SK-N-SH treated with all-trans-retinoic acid at 6 μM for 48 hours (cell line): ENCODE measurements at regions not wholly inside any gene's neighbourhood (a gene's known extent, or its start where the extent isn't known, plus 50 kb on each side); places are given as distances from the start of the nearest gene placed in this dataset.

Experiments used
- ARNTL ChIP-seq: fragments of 450-650 bp; formaldehyde crosslinking; IDR thresholded peaks from 2 replicates; pipeline ENCODE4 v1.5.0; 2020; ENCODE audit warnings: low read depth, mild to moderate bottlenecking, moderate library complexity, borderline replicate concordance
- CSDC2 ChIP-seq: fragments of 250-450 bp; sonication (Bioruptor Pico); IDR thresholded peaks from 2 replicates; pipeline ENCODE4 v1.5.0; 2020; ENCODE audit warnings: mild to moderate bottlenecking, moderate library complexity
- GLIS3 ChIP-seq: fragments of 250-450 bp; sonication (Bioruptor Pico); IDR thresholded peaks from 2 replicates; pipeline ENCODE4 v1.5.0; 2020; ENCODE audit warnings: mild to moderate bottlenecking, moderate library complexity
- OSR1 ChIP-seq: fragments of 250-450 bp; sonication (Bioruptor Pico); IDR thresholded peaks from 2 replicates; pipeline ENCODE4 v1.8.0; 2022; ENCODE audit warnings: moderate library complexity, mild to moderate bottlenecking, inconsistent platforms
- RARB ChIP-seq: fragments of 250-450 bp; sonication (Bioruptor Pico); IDR thresholded peaks from 2 replicates; pipeline ENCODE4 v1.8.0; 2021; ENCODE audit warnings: mild to moderate bottlenecking, moderate library complexity
- SNAI2 ChIP-seq: fragments of 250-450 bp; sonication (Bioruptor Pico); IDR thresholded peaks from 2 replicates; pipeline ENCODE4 v1.5.0; 2020; ENCODE audit warnings: mild to moderate bottlenecking, moderate library complexity
- TCF4 ChIP-seq: fragments of 250-450 bp; sonication (Bioruptor Pico); IDR thresholded peaks from 2 replicates; pipeline ENCODE4 v1.8.0; 2021; ENCODE audit warnings: mild to moderate bottlenecking, moderate library complexity, borderline replicate concordance
- TOX ChIP-seq: fragments of 250-450 bp; sonication (Bioruptor Pico); IDR thresholded peaks from 2 replicates; pipeline ENCODE4 v1.8.0; 2021; ENCODE audit warnings: mild to moderate bottlenecking, moderate library complexity, borderline replicate concordance
- ZC3H10 ChIP-seq: fragments of 250-450 bp; sonication (Bioruptor Pico); IDR thresholded peaks from 2 replicates; pipeline ENCODE4 v1.5.1; 2021; ENCODE audit warnings: mild to moderate bottlenecking, moderate library complexity
- ZFP30 ChIP-seq: fragments of 450-650 bp; formaldehyde crosslinking; IDR thresholded peaks from 2 replicates; pipeline ENCODE4 v1.5.0; 2022; ENCODE audit warnings: mild to moderate bottlenecking, moderate library complexity
- TF ChIP-seq, protein P1 (sequence below): fragments of 250-450 bp; sonication (Bioruptor Pico); IDR thresholded peaks from 2 replicates; pipeline ENCODE4 v1.5.1; 2020; ENCODE audit warnings: low read depth, mild to moderate bottlenecking, moderate library complexity
- TF ChIP-seq, protein P2 (sequence below): fragments of 250-450 bp; sonication (Bioruptor Pico); IDR thresholded peaks from 2 replicates; pipeline ENCODE4 v1.8.0; 2020; ENCODE audit warnings: mild to moderate bottlenecking, moderate library complexity, borderline replicate concordance
- TF ChIP-seq, protein P3 (sequence below): fragments of 250-450 bp; sonication (Bioruptor Pico); IDR thresholded peaks from 2 replicates; pipeline ENCODE4 v1.5.0; 2020; ENCODE audit warnings: mild to moderate bottlenecking, moderate library complexity

DNA sequence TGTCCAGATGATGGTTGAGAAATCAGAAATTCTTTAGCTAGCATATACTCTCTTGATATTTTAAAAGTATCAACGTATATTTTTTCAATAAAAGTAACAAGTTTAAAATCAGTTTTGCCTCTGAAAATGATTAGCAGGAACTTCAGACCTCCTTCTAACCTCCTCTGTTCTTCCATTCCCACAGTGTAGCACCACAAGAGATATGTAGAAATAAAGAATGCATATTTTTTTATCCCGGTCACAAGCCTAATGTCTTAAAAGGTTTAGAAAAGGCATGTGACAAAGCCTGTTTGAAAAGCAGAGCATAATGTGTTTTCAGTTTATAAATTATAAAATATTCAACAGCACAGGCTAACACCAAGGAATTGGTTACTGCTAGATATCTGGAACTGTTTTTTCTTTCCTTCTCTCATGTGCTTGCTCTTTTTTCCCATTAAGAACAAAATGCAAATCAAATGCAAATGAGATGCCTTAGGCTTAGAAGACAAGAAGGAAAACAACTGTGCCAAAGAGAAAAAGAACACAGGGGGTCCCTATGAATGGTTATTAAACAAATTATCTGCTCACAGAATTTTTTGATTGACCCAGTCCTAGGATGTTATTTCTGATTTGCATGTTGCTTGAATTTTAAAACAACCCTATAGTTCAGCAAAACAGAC, 351.7 kb upstream of the FAM241A start:
- TF ChIP-seq, protein P1, sequence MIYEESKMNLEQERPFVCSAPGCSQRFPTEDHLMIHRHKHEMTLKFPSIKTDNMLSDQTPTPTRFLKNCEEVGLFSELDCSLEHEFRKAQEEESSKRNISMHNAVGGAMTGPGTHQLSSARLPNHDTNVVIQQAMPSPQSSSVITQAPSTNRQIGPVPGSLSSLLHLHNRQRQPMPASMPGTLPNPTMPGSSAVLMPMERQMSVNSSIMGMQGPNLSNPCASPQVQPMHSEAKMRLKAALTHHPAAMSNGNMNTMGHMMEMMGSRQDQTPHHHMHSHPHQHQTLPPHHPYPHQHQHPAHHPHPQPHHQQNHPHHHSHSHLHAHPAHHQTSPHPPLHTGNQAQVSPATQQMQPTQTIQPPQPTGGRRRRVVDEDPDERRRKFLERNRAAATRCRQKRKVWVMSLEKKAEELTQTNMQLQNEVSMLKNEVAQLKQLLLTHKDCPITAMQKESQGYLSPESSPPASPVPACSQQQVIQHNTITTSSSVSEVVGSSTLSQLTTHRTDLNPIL (CRISPR knock-in tag): no peak
- TF ChIP-seq GLIS3 (CRISPR knock-in tag): no peak
- no peak for TF ChIP-seq TCF4
- no peak for TF ChIP-seq ZFP30
- no peak for TF ChIP-seq OSR1 (CRISPR knock-in tag)
- TF ChIP-seq ARNTL (CRISPR knock-in tag): no peak
- no peak for TF ChIP-seq RARB (CRISPR knock-in tag)
- TF ChIP-seq SNAI2: no peak
- TF ChIP-seq, protein P2, sequence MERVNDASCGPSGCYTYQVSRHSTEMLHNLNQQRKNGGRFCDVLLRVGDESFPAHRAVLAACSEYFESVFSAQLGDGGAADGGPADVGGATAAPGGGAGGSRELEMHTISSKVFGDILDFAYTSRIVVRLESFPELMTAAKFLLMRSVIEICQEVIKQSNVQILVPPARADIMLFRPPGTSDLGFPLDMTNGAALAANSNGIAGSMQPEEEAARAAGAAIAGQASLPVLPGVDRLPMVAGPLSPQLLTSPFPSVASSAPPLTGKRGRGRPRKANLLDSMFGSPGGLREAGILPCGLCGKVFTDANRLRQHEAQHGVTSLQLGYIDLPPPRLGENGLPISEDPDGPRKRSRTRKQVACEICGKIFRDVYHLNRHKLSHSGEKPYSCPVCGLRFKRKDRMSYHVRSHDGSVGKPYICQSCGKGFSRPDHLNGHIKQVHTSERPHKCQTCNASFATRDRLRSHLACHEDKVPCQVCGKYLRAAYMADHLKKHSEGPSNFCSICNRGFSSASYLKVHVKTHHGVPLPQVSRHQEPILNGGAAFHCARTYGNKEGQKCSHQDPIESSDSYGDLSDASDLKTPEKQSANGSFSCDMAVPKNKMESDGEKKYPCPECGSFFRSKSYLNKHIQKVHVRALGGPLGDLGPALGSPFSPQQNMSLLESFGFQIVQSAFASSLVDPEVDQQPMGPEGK: no peak
- TF ChIP-seq CSDC2 (CRISPR knock-in tag): no peak
- TF ChIP-seq, protein P3, sequence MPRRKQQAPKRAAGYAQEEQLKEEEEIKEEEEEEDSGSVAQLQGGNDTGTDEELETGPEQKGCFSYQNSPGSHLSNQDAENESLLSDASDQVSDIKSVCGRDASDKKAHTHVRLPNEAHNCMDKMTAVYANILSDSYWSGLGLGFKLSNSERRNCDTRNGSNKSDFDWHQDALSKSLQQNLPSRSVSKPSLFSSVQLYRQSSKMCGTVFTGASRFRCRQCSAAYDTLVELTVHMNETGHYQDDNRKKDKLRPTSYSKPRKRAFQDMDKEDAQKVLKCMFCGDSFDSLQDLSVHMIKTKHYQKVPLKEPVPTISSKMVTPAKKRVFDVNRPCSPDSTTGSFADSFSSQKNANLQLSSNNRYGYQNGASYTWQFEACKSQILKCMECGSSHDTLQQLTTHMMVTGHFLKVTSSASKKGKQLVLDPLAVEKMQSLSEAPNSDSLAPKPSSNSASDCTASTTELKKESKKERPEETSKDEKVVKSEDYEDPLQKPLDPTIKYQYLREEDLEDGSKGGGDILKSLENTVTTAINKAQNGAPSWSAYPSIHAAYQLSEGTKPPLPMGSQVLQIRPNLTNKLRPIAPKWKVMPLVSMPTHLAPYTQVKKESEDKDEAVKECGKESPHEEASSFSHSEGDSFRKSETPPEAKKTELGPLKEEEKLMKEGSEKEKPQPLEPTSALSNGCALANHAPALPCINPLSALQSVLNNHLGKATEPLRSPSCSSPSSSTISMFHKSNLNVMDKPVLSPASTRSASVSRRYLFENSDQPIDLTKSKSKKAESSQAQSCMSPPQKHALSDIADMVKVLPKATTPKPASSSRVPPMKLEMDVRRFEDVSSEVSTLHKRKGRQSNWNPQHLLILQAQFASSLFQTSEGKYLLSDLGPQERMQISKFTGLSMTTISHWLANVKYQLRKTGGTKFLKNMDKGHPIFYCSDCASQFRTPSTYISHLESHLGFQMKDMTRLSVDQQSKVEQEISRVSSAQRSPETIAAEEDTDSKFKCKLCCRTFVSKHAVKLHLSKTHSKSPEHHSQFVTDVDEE (CRISPR knock-in tag): no peak
- no peak for TF ChIP-seq ZC3H10
- TF ChIP-seq TOX (CRISPR knock-in tag): no peak
